ENCODE measurements at regions not wholly inside any gene's neighbourhood (a gene's known extent, or its start where the extent isn't known, plus 50 kb on each side); places are given as distances from the start of the nearest gene placed in this dataset.

GRCh38 chr21:23977971-23978370 lies 1629.3 kb downstream of the MRPL39 start:
- Histone ChIP-seq H3K4me1 (ENCODE audit: control insufficient read depth, insufficient read depth, low read length) (no peaks in the 10 kb centered on the region), H3K27me3 (ENCODE audit: control insufficient read depth, insufficient read depth, low read length) (no peaks in the 10 kb centered on the region), H3K9ac (ENCODE audit: low read length) (no peak overlapping the region), H3K9me3 (ENCODE audit: control insufficient read depth, insufficient read depth, low read depth, low read length) (peaks cover 3% of the 10 kb centered on the region; the same call in 1 of the 2 replicates), H3K27ac (ENCODE audit: low read depth, low read length) (no peak overlapping the region), H3K36me3 (ENCODE audit: control insufficient read depth, insufficient read depth, low read length) (no peaks in the 10 kb centered on the region), H3K4me3 (ENCODE audit: low read depth, low read length) (no peak overlapping the region)

- Histone ChIP-seq H3K9ac (ENCODE audit: low read length) (peak overlapping the region; percentile 19), H3K27ac (ENCODE audit: low read depth, low read length) (no peak overlapping the region), H3K27me3 (ENCODE audit: control insufficient read depth, insufficient read depth, low read length) (no peaks in the 10 kb centered on the region), H3K4me3 (ENCODE audit: low read depth, low read length) (peak overlapping the region; percentile 55), H3K9me3 (ENCODE audit: control insufficient read depth, insufficient read depth, low read depth, low read length) (no peaks in the 10 kb centered on the region; the same call in 1 of the 2 replicates), H3K36me3 (ENCODE audit: control insufficient read depth, insufficient read depth, low read length) (no peaks in the 10 kb centered on the region), H3K4me1 (ENCODE audit: control insufficient read depth, insufficient read depth, low read length) (0 out of 2 replicates have a peak, but pooled peaks cover 3% of the 10 kb centered on the region)
These were observed 1638.3 kb downstream of the MRPL39 start for GRCh38 chr21:23968722-23969647.

GRCh38 chr21:23968008-23968407 lies 1639.3 kb downstream of the MRPL39 start:
- Histone ChIP-seq H3K27ac (ENCODE audit: low read depth, low read length) (no peak overlapping the region), H3K36me3 (ENCODE audit: control insufficient read depth, insufficient read depth, low read length) (no peaks in the 10 kb centered on the region), H3K4me1 (ENCODE audit: control insufficient read depth, insufficient read depth, low read length) (0 out of 2 replicates have a peak, but pooled peaks cover 3% of the 10 kb centered on the region), H3K4me3 (ENCODE audit: low read depth, low read length) (no peak overlapping the region), H3K9me3 (ENCODE audit: control insufficient read depth, insufficient read depth, low read depth, low read length) (no peaks in the 10 kb centered on the region; the same call in 1 of the 2 replicates), H3K9ac (ENCODE audit: low read length) (no peak overlapping the region), H3K27me3 (ENCODE audit: control insufficient read depth, insufficient read depth, low read length) (no peaks in the 10 kb centered on the region)

- Histone ChIP-seq H3K9ac (ENCODE audit: low read length) (no peak overlapping the region), H3K4me1 (ENCODE audit: control insufficient read depth, insufficient read depth, low read length) (no peaks in the 10 kb centered on the region), H3K27ac (ENCODE audit: low read depth, low read length) (no peak overlapping the region), H3K36me3 (ENCODE audit: control insufficient read depth, insufficient read depth, low read length) (no peaks in the 10 kb centered on the region), H3K9me3 (ENCODE audit: control insufficient read depth, insufficient read depth, low read depth, low read length) (no peaks in the 10 kb centered on the region; the same call in 1 of the 2 replicates), H3K27me3 (ENCODE audit: control insufficient read depth, insufficient read depth, low read length) (no peaks in the 10 kb centered on the region), H3K4me3 (ENCODE audit: low read depth, low read length) (no peak overlapping the region)
These were observed 1643.8 kb downstream of the MRPL39 start for GRCh38 chr21:23963454-23963853.

- Histone ChIP-seq H3K36me3 (ENCODE audit: control insufficient read depth, insufficient read depth, low read length) (no peaks in the 10 kb centered on the region), H3K9me3 (ENCODE audit: control insufficient read depth, insufficient read depth, low read depth, low read length) (no peaks in the 10 kb centered on the region), H3K9ac (ENCODE audit: low read length) (no peak overlapping the region), H3K4me1 (ENCODE audit: control insufficient read depth, insufficient read depth, low read length) (no peaks in the 10 kb centered on the region), H3K27me3 (ENCODE audit: control insufficient read depth, insufficient read depth, low read length) (no peaks in the 10 kb centered on the region), H3K4me3 (ENCODE audit: low read depth, low read length) (no peak overlapping the region), H3K27ac (ENCODE audit: low read depth, low read length) (no peak overlapping the region)
These were observed 1646.5 kb downstream of the MRPL39 start for GRCh38 chr21:23960769-23961168.

- H3K4me1 ChIP-seq (ENCODE audit: control insufficient read depth, insufficient read depth, low read length): no peaks in the 10 kb centered on the region
- H3K9ac ChIP-seq (ENCODE audit: low read length): no peak overlapping the region
- H3K27me3 ChIP-seq (ENCODE audit: control insufficient read depth, insufficient read depth, low read length): no peaks in the 10 kb centered on the region
- H3K4me3 ChIP-seq (ENCODE audit: low read depth, low read length): no peak overlapping the region
- no peaks in the 10 kb centered on the region for H3K9me3 ChIP-seq (ENCODE audit: control insufficient read depth, insufficient read depth, low read depth, low read length)
- no peak overlapping the region for H3K27ac ChIP-seq (ENCODE audit: low read depth, low read length)
- H3K36me3 ChIP-seq (ENCODE audit: control insufficient read depth, insufficient read depth, low read length): no peaks in the 10 kb centered on the region
These were observed 1652.0 kb downstream of the MRPL39 start for GRCh38 chr21:23955135-23955843.

- Histone ChIP-seq H3K27ac (ENCODE audit: low read depth, low read length) (no peak overlapping the region), H3K36me3 (ENCODE audit: control insufficient read depth, insufficient read depth, low read length) (no peaks in the 10 kb centered on the region), H3K27me3 (ENCODE audit: control insufficient read depth, insufficient read depth, low read length) (no peaks in the 10 kb centered on the region), H3K9me3 (ENCODE audit: control insufficient read depth, insufficient read depth, low read depth, low read length) (no peaks in the 10 kb centered on the region; the same call in 1 of the 2 replicates), H3K9ac (ENCODE audit: low read length) (no peak overlapping the region), H3K4me3 (ENCODE audit: low read depth, low read length) (no peak overlapping the region), H3K4me1 (ENCODE audit: control insufficient read depth, insufficient read depth, low read length) (no peaks in the 10 kb centered on the region)
These were observed 1655.0 kb downstream of the MRPL39 start for GRCh38 chr21:23952269-23952668.

GRCh38 chr21:23951251-23951650 lies 1656.0 kb downstream of the MRPL39 start:
- no peaks in the 10 kb centered on the region for H3K4me1 ChIP-seq (ENCODE audit: control insufficient read depth, insufficient read depth, low read length)
- H3K27ac ChIP-seq (ENCODE audit: low read depth, low read length): no peak overlapping the region
- H3K9ac ChIP-seq (ENCODE audit: low read length): no peak overlapping the region
- no peaks in the 10 kb centered on the region; the same call in 1 of the 2 replicates for H3K9me3 ChIP-seq (ENCODE audit: control insufficient read depth, insufficient read depth, low read depth, low read length)
- no peak overlapping the region for H3K4me3 ChIP-seq (ENCODE audit: low read depth, low read length)
- no peaks in the 10 kb centered on the region for H3K27me3 ChIP-seq (ENCODE audit: control insufficient read depth, insufficient read depth, low read length)
- no peaks in the 10 kb centered on the region for H3K36me3 ChIP-seq (ENCODE audit: control insufficient read depth, insufficient read depth, low read length)

GRCh38 chr21:23950344-23950743 lies 1656.9 kb downstream of the MRPL39 start:
- no peak overlapping the region for H3K9ac ChIP-seq (ENCODE audit: low read length)
- H3K27me3 ChIP-seq (ENCODE audit: control insufficient read depth, insufficient read depth, low read length): no peaks in the 10 kb centered on the region
- peaks cover 1% of the 10 kb centered on the region; the same call in 1 of the 2 replicates for H3K9me3 ChIP-seq (ENCODE audit: control insufficient read depth, insufficient read depth, low read depth, low read length)
- H3K36me3 ChIP-seq (ENCODE audit: control insufficient read depth, insufficient read depth, low read length): no peaks in the 10 kb centered on the region
- H3K4me1 ChIP-seq (ENCODE audit: control insufficient read depth, insufficient read depth, low read length): no peaks in the 10 kb centered on the region
- no peak overlapping the region for H3K27ac ChIP-seq (ENCODE audit: low read depth, low read length)
- no peak overlapping the region for H3K4me3 ChIP-seq (ENCODE audit: low read depth, low read length)

- no peaks in the 10 kb centered on the region for H3K27me3 ChIP-seq (ENCODE audit: control insufficient read depth, insufficient read depth, low read length)
- no peaks in the 10 kb centered on the region for H3K36me3 ChIP-seq (ENCODE audit: control insufficient read depth, insufficient read depth, low read length)
- no peak overlapping the region for H3K27ac ChIP-seq (ENCODE audit: low read depth, low read length)
- H3K9me3 ChIP-seq (ENCODE audit: control insufficient read depth, insufficient read depth, low read depth, low read length): peaks cover 3% of the 10 kb centered on the region; the same call in 1 of the 2 replicates
- no peak overlapping the region for H3K9ac ChIP-seq (ENCODE audit: low read length)
- H3K4me1 ChIP-seq (ENCODE audit: control insufficient read depth, insufficient read depth, low read length): no peaks in the 10 kb centered on the region
- H3K4me3 ChIP-seq (ENCODE audit: low read depth, low read length): no peak overlapping the region
These were observed 1657.8 kb downstream of the MRPL39 start for GRCh38 chr21:23949493-23949892.

Data from HUES6 (cell line).